Memory B cell (primary cell): ENCODE measurements at regions not wholly inside any gene's neighbourhood (a gene's known extent, or its start where the extent isn't known, plus 50 kb on each side); places are given as distances from the start of the nearest gene placed in this dataset.

Experiments
- ATAC-seq: fragments of 150-1000 bp; cut with Tn5 transposase; 2 replicates; pipeline ENCODE4 v1.10.0; 2021; ENCODE audit warnings: low read depth, mild to moderate bottlenecking, moderate library complexity
- DNase-seq, 2 donors: peaks; one replicate each; pipeline ENCODE4 v3.0.0; 2022; ENCODE audit warnings: low spot score in 2 of 2
- H3K27ac Mint-ChIP-seq: one replicate; pipeline ENCODE4 v1.8.0; 2022; ENCODE audit warnings: mild to moderate bottlenecking, moderate library complexity, mixed read lengths
- H3K27me3 Mint-ChIP-seq: one replicate; pipeline ENCODE4 v1.8.0; 2022; ENCODE audit warnings: mixed read lengths
- H3K36me3 Mint-ChIP-seq: one replicate; pipeline ENCODE4 v1.8.0; 2022; ENCODE audit warnings: mild to moderate bottlenecking, mixed read lengths
- H3K4me1 Mint-ChIP-seq: one replicate; pipeline ENCODE4 v1.8.0; 2022; ENCODE audit warnings: mixed read lengths
- H3K4me3 Mint-ChIP-seq: one replicate; pipeline ENCODE4 v1.8.0; 2022; ENCODE audit warnings: mild to moderate bottlenecking, moderate library complexity, mixed read lengths
- H3K9me3 Mint-ChIP-seq: one replicate; pipeline ENCODE4 v1.8.0; 2022; ENCODE audit warnings: mixed read lengths

- ATAC-seq (no peak), DNase-seq (no peak)
- H3K27me3 Mint-ChIP-seq: peaks cover 3% of the 10 kb centered on the region
- no peak overlapping the region for H3K4me3 Mint-ChIP-seq
- H3K27ac Mint-ChIP-seq: no peak overlapping the region
- H3K4me1 Mint-ChIP-seq: no peaks in the 10 kb centered on the region
- no peaks in the 10 kb centered on the region for H3K9me3 Mint-ChIP-seq
- H3K36me3 Mint-ChIP-seq: no peaks in the 10 kb centered on the region
These were observed 247.2 kb downstream of the CETN3 start for GRCh38 chr5:90162324-90162723.

GRCh38 chr5:90161414-90161813 lies 248.1 kb downstream of the CETN3 start:
- Mint-ChIP-seq H3K9me3 (no peaks in the 10 kb centered on the region), H3K27me3 (peaks cover 3% of the 10 kb centered on the region), H3K4me1 (no peaks in the 10 kb centered on the region), H3K36me3 (no peaks in the 10 kb centered on the region), H3K4me3 (no peak overlapping the region), H3K27ac (no peak overlapping the region)
- DNase-seq: no peak
- peak; percentile 27 for ATAC-seq

- H3K4me3 Mint-ChIP-seq: no peak overlapping the region
- no peak overlapping the region for H3K27ac Mint-ChIP-seq
- DNase-seq (no peak), ATAC-seq (no peak)
- H3K36me3 Mint-ChIP-seq: no peaks in the 10 kb centered on the region
- peaks cover 4% of the 10 kb centered on the region for H3K9me3 Mint-ChIP-seq
- no peaks in the 10 kb centered on the region for H3K4me1 Mint-ChIP-seq
- no peaks in the 10 kb centered on the region for H3K27me3 Mint-ChIP-seq
These were observed 251.4 kb downstream of the CETN3 start for GRCh38 chr5:90158131-90158530.

- H3K27me3 Mint-ChIP-seq: peaks cover 2% of the 10 kb centered on the region
- ATAC-seq (no peak), DNase-seq (no peak)
- peaks cover 4% of the 10 kb centered on the region for H3K9me3 Mint-ChIP-seq
- H3K4me3 Mint-ChIP-seq: no peak overlapping the region
- H3K27ac Mint-ChIP-seq: no peak overlapping the region
- H3K4me1 Mint-ChIP-seq: no peaks in the 10 kb centered on the region
- H3K36me3 Mint-ChIP-seq: peaks cover under 1% of the 10 kb centered on the region
These were observed 256.5 kb downstream of the CETN3 start for GRCh38 chr5:90153031-90153430.

GRCh38 chr5:90144625-90145327 lies 264.8 kb downstream of the CETN3 start:
- DNase-seq (no peak), ATAC-seq (no peak)
- peaks cover 2% of the 10 kb centered on the region for H3K36me3 Mint-ChIP-seq
- H3K27ac Mint-ChIP-seq: no peak overlapping the region
- peaks cover 3% of the 10 kb centered on the region for H3K9me3 Mint-ChIP-seq
- peaks cover 6% of the 10 kb centered on the region for H3K27me3 Mint-ChIP-seq
- no peak overlapping the region for H3K4me3 Mint-ChIP-seq
- H3K4me1 Mint-ChIP-seq: peaks cover 3% of the 10 kb centered on the region

- Mint-ChIP-seq H3K4me1 (peaks cover 3% of the 10 kb centered on the region), H3K27me3 (peaks cover 6% of the 10 kb centered on the region), H3K36me3 (no peaks in the 10 kb centered on the region), H3K27ac (no peak overlapping the region), H3K9me3 (no peaks in the 10 kb centered on the region), H3K4me3 (no peak overlapping the region)
- no peak for DNase-seq
- ATAC-seq: peak; percentile 51
These were observed 267.0 kb downstream of the CETN3 start for GRCh38 chr5:90142541-90142940.

- H3K27me3 Mint-ChIP-seq: peaks cover 6% of the 10 kb centered on the region
- DNase-seq (no peak), ATAC-seq (no peak)
- peaks cover 3% of the 10 kb centered on the region for H3K4me1 Mint-ChIP-seq
- no peak overlapping the region for H3K4me3 Mint-ChIP-seq
- H3K36me3 Mint-ChIP-seq: no peaks in the 10 kb centered on the region
- no peak overlapping the region for H3K27ac Mint-ChIP-seq
- H3K9me3 Mint-ChIP-seq: no peaks in the 10 kb centered on the region
These were observed 267.6 kb downstream of the CETN3 start for GRCh38 chr5:90141984-90142383.

GRCh38 chr5:90136952-90137528 lies 272.5 kb downstream of the CETN3 start:
- DNase-seq (no peak), ATAC-seq (no peak)
- no peak overlapping the region for H3K4me3 Mint-ChIP-seq
- H3K27me3 Mint-ChIP-seq: peaks cover 4% of the 10 kb centered on the region
- H3K9me3 Mint-ChIP-seq: no peaks in the 10 kb centered on the region
- H3K4me1 Mint-ChIP-seq: peaks cover 2% of the 10 kb centered on the region
- no peaks in the 10 kb centered on the region for H3K36me3 Mint-ChIP-seq
- no peak overlapping the region for H3K27ac Mint-ChIP-seq

GRCh38 chr5:90135779-90136378 lies 273.7 kb downstream of the CETN3 start:
- Mint-ChIP-seq H3K27ac (no peak overlapping the region), H3K4me3 (no peak overlapping the region)

GRCh38 chr5:90134892-90135291 lies 274.7 kb downstream of the CETN3 start:
- Mint-ChIP-seq H3K27me3 (peaks cover 4% of the 10 kb centered on the region), H3K4me1 (peaks cover 10% of the 10 kb centered on the region), H3K36me3 (no peaks in the 10 kb centered on the region), H3K9me3 (no peaks in the 10 kb centered on the region), H3K27ac (no peak overlapping the region), H3K4me3 (no peak overlapping the region)
- DNase-seq (no peak), ATAC-seq (no peak)

More at GRCh38 chr5:90135779-90136378, 273.7 kb downstream of the CETN3 start:
- Mint-ChIP-seq H3K27me3 (peaks cover 4% of the 10 kb centered on the region), H3K9me3 (no peaks in the 10 kb centered on the region), H3K4me1 (peaks cover 10% of the 10 kb centered on the region), H3K36me3 (no peaks in the 10 kb centered on the region)
- ATAC-seq (no peak), DNase-seq (no peak)

GRCh38 chr5:90134381-90134780 lies 275.2 kb downstream of the CETN3 start:
- H3K36me3 Mint-ChIP-seq: no peaks in the 10 kb centered on the region
- DNase-seq (no peak), ATAC-seq (no peak)
- no peak overlapping the region for H3K27ac Mint-ChIP-seq
- no peak overlapping the region for H3K4me3 Mint-ChIP-seq
- peaks cover 4% of the 10 kb centered on the region for H3K27me3 Mint-ChIP-seq
- H3K4me1 Mint-ChIP-seq: peaks cover 10% of the 10 kb centered on the region
- H3K9me3 Mint-ChIP-seq: no peaks in the 10 kb centered on the region

- Mint-ChIP-seq H3K4me3 (no peak overlapping the region), H3K4me1 (peaks cover 10% of the 10 kb centered on the region), H3K27me3 (peaks cover 4% of the 10 kb centered on the region), H3K9me3 (no peaks in the 10 kb centered on the region), H3K36me3 (no peaks in the 10 kb centered on the region), H3K27ac (no peak overlapping the region)
- ATAC-seq (no peak), DNase-seq (no peak)
These were observed 275.6 kb downstream of the CETN3 start for GRCh38 chr5:90133941-90134340.

GRCh38 chr5:90131383-90132133 lies 278.0 kb downstream of the CETN3 start:
- H3K36me3 Mint-ChIP-seq: no peaks in the 10 kb centered on the region
- no peaks in the 10 kb centered on the region for H3K9me3 Mint-ChIP-seq
- DNase-seq: no peak
- peak overlapping the region; percentile 83 for H3K27ac Mint-ChIP-seq
- H3K4me1 Mint-ChIP-seq: peaks cover 10% of the 10 kb centered on the region
- peak; percentile 76 for ATAC-seq
- H3K27me3 Mint-ChIP-seq: no peaks in the 10 kb centered on the region
- no peak overlapping the region for H3K4me3 Mint-ChIP-seq

GRCh38 chr5:90128551-90128950 lies 281.0 kb downstream of the CETN3 start:
- ATAC-seq: no peak

More at GRCh38 chr5:90128551-90128950, 281.0 kb downstream of the CETN3 start:
- DNase-seq: no peak
- Mint-ChIP-seq H3K27ac (no peak overlapping the region), H3K9me3 (no peaks in the 10 kb centered on the region), H3K4me3 (no peak overlapping the region), H3K36me3 (no peaks in the 10 kb centered on the region), H3K4me1 (peaks cover 10% of the 10 kb centered on the region), H3K27me3 (no peaks in the 10 kb centered on the region)
